RWPE1 (cell line): ENCODE measurements at regions not wholly inside any gene's neighbourhood (a gene's known extent, or its start where the extent isn't known, plus 50 kb on each side); places are given as distances from the start of the nearest gene placed in this dataset.
"Not testable (repeated sequence)": the region's sequence is repeated elsewhere in the genome, so short reads cannot be mapped to it uniquely, and the experiment has no call there.

Experiments
- CTCF ChIA-PET: fragments of 350-600 bp; sonication (Branson Sonifier 250); formaldehyde crosslinking; extraction: SDS; loops from one replicate; lab custom pipeline; 2021; lab: Yijun Ruan, JAX
- POLR2A ChIA-PET: fragments of 400-600 bp; formaldehyde crosslinking; extraction: SDS; loops from one replicate; lab custom pipeline; 2020; ENCODE audit warnings: antibody characterized with exemption; ENCODE audit not compliant: low non-redundant PET; lab: Yijun Ruan, JAX
- DNase-seq: peaks from one replicate; pipeline ENCODE4 v3.0.0; 2012; ENCODE audit warnings: low spot score
- H3K27ac ChIP-seq: fragments of 450-650 bp; 2 replicates; pipeline ENCODE4 v1.5.1; 2017
- CTCF ChIP-seq: fragments of 450-650 bp; conservative IDR thresholded peaks from 2 replicates; pipeline ENCODE4 v1.5.1; 2017; ENCODE audit warnings: low read depth, mild to moderate bottlenecking

- TF ChIP-seq CTCF = no peak
- no peak for DNase-seq
- ChIA-PET CTCF (no interaction called here), POLR2A (no interaction called here)
- H3K27ac ChIP-seq = no peak overlapping the region
These were observed 102.8 kb upstream of the ZNF648 start for GRCh38 chr1:182164273-182164672.

GRCh38 chr1:182163821-182164223, 102.3 kb upstream of the ZNF648 start:
- no peak overlapping the region for H3K27ac ChIP-seq
- no peak for TF ChIP-seq CTCF
- POLR2A ChIA-PET = no interaction called here

GRCh38 chr1:182159443-182159842, 97.9 kb upstream of the ZNF648 start:
- POLR2A ChIA-PET = no interaction called here
- no peak overlapping the region for H3K27ac ChIP-seq
- no peak for DNase-seq
- CTCF ChIA-PET = interaction anchor here (0.8 kb wide), 1 partner anchor 19 kb away, joined by 3 read pairs; no protein-coding TSS in a partner anchor
- TF ChIP-seq CTCF = no peak

More at GRCh38 chr1:182163821-182164223, 102.3 kb upstream of the ZNF648 start:
- DNase-seq = no peak
- CTCF ChIA-PET = no interaction called here

GRCh38 chr1:182157187-182157586, 95.7 kb upstream of the ZNF648 start:
- ChIA-PET POLR2A (no interaction called here), CTCF (no interaction called here)
- no peak overlapping the region for H3K27ac ChIP-seq
- TF ChIP-seq CTCF = no peak
- no peak for DNase-seq

- H3K27ac ChIP-seq, POLR2A ChIA-PET, CTCF ChIA-PET, DNase-seq: not testable (repeated sequence)
These were observed 92.9 kb upstream of the ZNF648 start for GRCh38 chr1:182154425-182154824.

- DNase-seq = no peak
- TF ChIP-seq CTCF = no peak
- CTCF ChIA-PET = interaction anchor here (1.4 kb wide), 1 partner anchor 80 kb away, joined by 5 read pairs; no protein-coding TSS in a partner anchor
- POLR2A ChIA-PET = no interaction called here
- no peak overlapping the region for H3K27ac ChIP-seq
These were observed 88.0 kb upstream of the ZNF648 start for GRCh38 chr1:182149411-182149965.

- no peak for TF ChIP-seq CTCF
- no peak overlapping the region for H3K27ac ChIP-seq
- DNase-seq = no peak
- CTCF ChIA-PET = no interaction called here
- POLR2A ChIA-PET = no interaction called here
These were observed 86.4 kb upstream of the ZNF648 start for GRCh38 chr1:182147951-182148350.
